Limb (tissue), 2 donors: ENCODE measurements at regions not wholly inside any gene's neighbourhood (a gene's known extent, or its start where the extent isn't known, plus 50 kb on each side); places are given as distances from the start of the nearest gene placed in this dataset.
"Not testable (repeated sequence)": the region's sequence is repeated elsewhere in the genome, so short reads cannot be mapped to it uniquely, and the experiment has no call there.

Source experiments
- DNase-seq, 2 donors: peaks; one replicate each; pipeline ENCODE4 v3.0.0-alpha.2; 2016; ENCODE audit errors: extremely low spot score in 2 of 2

- no peak for DNase-seq
Observed at GRCh38 chr14:85172290-85172689, 357.7 kb upstream of the FLRT2 start.

- DNase-seq: no peak
Observed at GRCh38 chr14:85172889-85173477, 357.0 kb upstream of the FLRT2 start.

- no peak for DNase-seq
Observed at GRCh38 chr14:85175556-85175955, 354.4 kb upstream of the FLRT2 start.

- no peak for DNase-seq
Observed at GRCh38 chr14:85178864-85179263, 351.1 kb upstream of the FLRT2 start.

GRCh38 chr14:85180876-85181275 is 349.1 kb upstream of the FLRT2 start:
- no peak for DNase-seq

- DNase-seq: no peak
Observed at GRCh38 chr14:85182282-85182681, 347.7 kb upstream of the FLRT2 start.

- DNase-seq: no peak
Observed at GRCh38 chr14:85186082-85186481, 343.9 kb upstream of the FLRT2 start.

- DNase-seq: no peak
Observed at GRCh38 chr14:85187521-85187920, 342.4 kb upstream of the FLRT2 start.

GRCh38 chr14:85188836-85189235 is 341.1 kb upstream of the FLRT2 start:
- no peak for DNase-seq

- not testable (repeated sequence) for DNase-seq
Observed at GRCh38 chr14:85189253-85189652, 340.7 kb upstream of the FLRT2 start.

GRCh38 chr14:85190251-85190650 is 339.7 kb upstream of the FLRT2 start:
- no peak for DNase-seq

GRCh38 chr14:85191986-85192385 is 338.0 kb upstream of the FLRT2 start:
- no peak for DNase-seq

- no peak for DNase-seq
Observed at GRCh38 chr14:85195872-85196477, 334.0 kb upstream of the FLRT2 start.

GRCh38 chr14:85198001-85198400 is 331.9 kb upstream of the FLRT2 start:
- DNase-seq: no peak

- DNase-seq: no peak
Observed at GRCh38 chr14:85205875-85206274, 324.1 kb upstream of the FLRT2 start.

GRCh38 chr14:85214471-85214870 is 315.5 kb upstream of the FLRT2 start:
- DNase-seq: no peak

GRCh38 chr14:85217412-85217811 is 312.5 kb upstream of the FLRT2 start:
- DNase-seq: no peak

- DNase-seq: no peak
Observed at GRCh38 chr14:85218982-85219381, 311.0 kb upstream of the FLRT2 start.

- DNase-seq: no peak
Observed at GRCh38 chr14:85221832-85222231, 308.1 kb upstream of the FLRT2 start.

- DNase-seq: no peak
Observed at GRCh38 chr14:85222341-85222740, 307.6 kb upstream of the FLRT2 start.

GRCh38 chr14:85223667-85224066 is 306.3 kb upstream of the FLRT2 start:
- no peak for DNase-seq

GRCh38 chr14:85224241-85224640 is 305.7 kb upstream of the FLRT2 start:
- no peak for DNase-seq

GRCh38 chr14:85233756-85234155 is 296.2 kb upstream of the FLRT2 start:
- no peak for DNase-seq
